HL-60 (cell line): ENCODE measurements at regions not wholly inside any gene's neighbourhood (a gene's known extent, or its start where the extent isn't known, plus 50 kb on each side); places are given as distances from the start of the nearest gene placed in this dataset.

Experiments
- CTCF ChIP-seq: IDR thresholded peaks from one replicate; pipeline ENCODE4 v1.5.1; 2011; ENCODE audit warnings: low read length, control low read depth, inconsistent platforms; ENCODE audit not compliant: insufficient read depth
- GABPA ChIP-seq: IDR thresholded peaks from 2 replicates; pipeline ENCODE4 v1.6.1; 2012; ENCODE audit warnings: low read depth
- POLR2AphosphoS5 ChIP-seq: IDR thresholded peaks from 2 replicates; pipeline ENCODE4 v1.6.1; 2012; ENCODE audit warnings: low read depth
- SPI1 ChIP-seq: IDR thresholded peaks from 2 replicates; pipeline ENCODE4 v1.6.1; 2012; ENCODE audit warnings: low read depth, mild to moderate bottlenecking, borderline replicate concordance

- TF ChIP-seq CTCF (no peak), SPI1 (no peak), POLR2AphosphoS5 (no peak), GABPA (no peak)
These were observed 195.7 kb downstream of the EDN1 start for GRCh38 chr6:12485837-12486236.
